ENCODE measurements at regions not wholly inside any gene's neighbourhood (a gene's known extent, or its start where the extent isn't known, plus 50 kb on each side); places are given as distances from the start of the nearest gene placed in this dataset.

DNA sequence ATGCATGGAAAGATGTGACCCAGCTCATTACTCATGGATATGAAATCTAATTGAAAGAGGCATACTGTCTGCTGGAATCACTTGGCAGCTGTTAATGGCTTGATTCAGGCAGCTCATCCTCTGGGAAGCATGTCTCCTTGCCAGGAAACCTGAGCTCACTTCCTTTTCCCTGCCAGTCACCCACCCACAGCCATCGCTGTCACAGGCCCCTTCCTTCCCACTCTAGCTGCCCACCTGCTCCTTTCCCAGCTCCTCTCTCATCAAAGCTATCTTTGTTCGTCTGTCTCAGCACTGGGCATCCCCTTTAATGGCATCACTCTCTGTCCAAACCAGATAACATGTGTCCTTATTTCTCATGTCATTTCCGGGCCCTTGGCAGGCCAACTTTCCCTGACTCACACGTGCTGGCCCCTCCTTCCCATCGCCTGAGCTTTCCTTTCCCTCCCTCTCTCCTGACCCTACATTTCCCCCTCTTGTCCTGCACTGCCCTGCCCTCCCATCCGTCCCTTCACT is 721.9 kb downstream of the TNS3 start:
- TF ChIP-seq, protein P1, sequence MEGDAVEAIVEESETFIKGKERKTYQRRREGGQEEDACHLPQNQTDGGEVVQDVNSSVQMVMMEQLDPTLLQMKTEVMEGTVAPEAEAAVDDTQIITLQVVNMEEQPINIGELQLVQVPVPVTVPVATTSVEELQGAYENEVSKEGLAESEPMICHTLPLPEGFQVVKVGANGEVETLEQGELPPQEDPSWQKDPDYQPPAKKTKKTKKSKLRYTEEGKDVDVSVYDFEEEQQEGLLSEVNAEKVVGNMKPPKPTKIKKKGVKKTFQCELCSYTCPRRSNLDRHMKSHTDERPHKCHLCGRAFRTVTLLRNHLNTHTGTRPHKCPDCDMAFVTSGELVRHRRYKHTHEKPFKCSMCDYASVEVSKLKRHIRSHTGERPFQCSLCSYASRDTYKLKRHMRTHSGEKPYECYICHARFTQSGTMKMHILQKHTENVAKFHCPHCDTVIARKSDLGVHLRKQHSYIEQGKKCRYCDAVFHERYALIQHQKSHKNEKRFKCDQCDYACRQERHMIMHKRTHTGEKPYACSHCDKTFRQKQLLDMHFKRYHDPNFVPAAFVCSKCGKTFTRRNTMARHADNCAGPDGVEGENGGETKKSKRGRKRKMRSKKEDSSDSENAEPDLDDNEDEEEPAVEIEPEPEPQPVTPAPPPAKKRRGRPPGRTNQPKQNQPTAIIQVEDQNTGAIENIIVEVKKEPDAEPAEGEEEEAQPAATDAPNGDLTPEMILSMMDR (conservative IDR thresholded peaks at IDR 0.05): no peak

DNA sequence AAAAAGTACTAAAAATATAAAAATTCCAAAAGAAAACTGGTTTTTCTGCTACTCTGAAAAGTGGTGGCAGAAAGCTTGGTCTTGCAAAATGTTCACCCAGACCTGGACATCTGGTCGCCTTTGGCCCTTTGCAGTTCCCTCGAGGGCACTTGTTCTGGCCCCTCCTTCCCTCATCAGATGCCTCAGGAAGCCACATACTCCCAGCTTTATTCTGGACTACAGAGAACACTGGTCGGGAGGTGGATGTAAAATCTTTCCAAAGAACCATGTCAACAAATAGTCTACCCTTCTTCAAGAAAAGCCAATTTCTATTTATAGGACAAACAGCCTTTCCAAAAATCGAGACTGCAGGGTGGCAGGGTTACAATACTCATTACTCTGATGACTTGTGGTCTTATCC is 726.1 kb downstream of the TNS3 start:
- Mint-ChIP-seq H3K27ac (no peak overlapping the region), H3K36me3 (no peaks in the 10 kb centered on the region), H3K27me3 (no peaks in the 10 kb centered on the region), H3K9me3 (peaks cover 10% of the 10 kb centered on the region), H3K4me3 (no peak overlapping the region), H3K4me1 (ENCODE audit: unreplicated experiment) (no peaks in the 10 kb centered on the region)
- TF ChIP-seq, protein P1 (conservative IDR thresholded peaks at IDR 0.05): no peak
- no peak for DNase-seq (ENCODE audit: extremely low spot score, unreplicated experiment)

More for the DNA sequence above, 721.9 kb downstream of the TNS3 start:
- H3K9me3 Mint-ChIP-seq: peaks cover 4% of the 10 kb centered on the region
- DNase-seq (ENCODE audit: extremely low spot score, unreplicated experiment): no peak
- H3K27ac Mint-ChIP-seq: no peak overlapping the region
- H3K4me3 Mint-ChIP-seq: no peak overlapping the region
- no peaks in the 10 kb centered on the region for H3K36me3 Mint-ChIP-seq
- H3K27me3 Mint-ChIP-seq: no peaks in the 10 kb centered on the region
- H3K4me1 Mint-ChIP-seq (ENCODE audit: unreplicated experiment): peaks cover 8% of the 10 kb centered on the region

DNA sequence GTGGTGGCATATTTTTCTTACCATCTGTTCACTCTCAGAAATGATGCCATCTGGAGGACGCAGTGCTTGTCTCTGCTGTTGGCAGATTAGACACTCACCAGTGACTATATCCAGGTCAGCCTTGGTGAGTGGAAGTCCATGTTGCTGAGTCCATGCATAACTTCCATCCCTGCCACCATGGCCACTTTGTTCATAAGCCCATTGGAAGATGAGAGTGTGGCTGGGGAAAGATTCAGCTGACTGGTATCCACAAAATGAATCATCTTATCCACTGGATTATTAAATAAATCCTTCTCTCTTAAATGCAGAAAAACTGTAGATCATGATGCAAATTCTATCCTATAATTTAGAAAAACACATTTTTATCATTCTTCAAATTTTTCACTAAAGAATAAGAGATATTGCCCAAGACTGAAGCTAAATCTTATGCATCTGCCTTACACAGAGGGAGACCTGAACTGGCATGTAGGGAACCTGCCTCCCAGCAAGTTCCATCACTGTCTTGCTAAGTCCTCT is 726.9 kb downstream of the TNS3 start:
- no peak for DNase-seq (ENCODE audit: extremely low spot score, unreplicated experiment)
- Mint-ChIP-seq H3K9me3 (peaks cover 10% of the 10 kb centered on the region), H3K27ac (no peak overlapping the region), H3K4me1 (ENCODE audit: unreplicated experiment) (no peaks in the 10 kb centered on the region), H3K36me3 (no peaks in the 10 kb centered on the region), H3K27me3 (no peaks in the 10 kb centered on the region), H3K4me3 (no peak overlapping the region)
- TF ChIP-seq, protein P1 (conservative IDR thresholded peaks at IDR 0.05): no peak

DNA sequence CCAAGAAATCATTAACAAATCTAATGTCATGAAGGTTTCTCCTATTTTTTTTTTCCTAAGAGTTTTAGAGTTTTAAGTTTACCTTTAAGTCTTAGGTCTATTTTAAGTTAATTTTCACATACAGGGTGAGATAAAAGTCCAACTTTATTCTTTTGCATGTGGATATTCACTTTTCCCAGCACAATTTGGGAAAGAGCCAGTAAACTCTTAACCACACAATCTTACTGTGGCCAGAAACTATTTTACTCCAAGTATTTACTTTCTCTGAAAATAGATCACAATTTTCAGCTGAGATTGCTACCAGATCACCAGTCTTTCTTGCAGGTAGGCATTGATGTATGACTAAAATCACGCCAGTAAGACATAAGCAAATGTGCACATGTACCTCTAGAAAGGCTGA is 728.5 kb downstream of the TNS3 start:
- Mint-ChIP-seq H3K27me3 (no peaks in the 10 kb centered on the region), H3K4me3 (no peak overlapping the region), H3K36me3 (no peaks in the 10 kb centered on the region), H3K27ac (no peak overlapping the region), H3K9me3 (peaks cover 10% of the 10 kb centered on the region), H3K4me1 (ENCODE audit: unreplicated experiment) (no peaks in the 10 kb centered on the region)
- no peak for DNase-seq (ENCODE audit: extremely low spot score, unreplicated experiment)
- TF ChIP-seq, protein P1 (conservative IDR thresholded peaks at IDR 0.05): no peak

DNA sequence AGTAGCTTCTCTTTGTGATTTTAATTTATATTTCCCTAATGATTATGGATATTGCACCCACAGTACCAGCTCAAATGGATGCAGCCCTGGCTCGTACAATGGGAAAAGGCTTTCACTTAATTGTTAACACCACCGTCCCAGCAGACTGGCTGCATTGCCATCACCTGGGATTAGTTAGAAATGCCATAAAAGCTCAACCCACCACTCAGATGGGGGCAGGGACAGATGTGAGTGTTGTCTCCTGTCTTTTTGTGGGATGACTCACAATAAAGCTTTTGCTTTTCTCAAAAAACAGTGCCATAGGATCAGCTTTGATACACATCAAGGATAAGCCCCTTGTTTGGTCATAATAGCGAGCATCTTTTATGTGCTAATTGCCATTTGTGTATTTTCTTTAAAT is 729.1 kb downstream of the TNS3 start:
- Mint-ChIP-seq H3K4me3 (no peak overlapping the region), H3K9me3 (peaks cover 10% of the 10 kb centered on the region), H3K4me1 (ENCODE audit: unreplicated experiment) (no peaks in the 10 kb centered on the region), H3K27ac (no peak overlapping the region), H3K27me3 (no peaks in the 10 kb centered on the region), H3K36me3 (no peaks in the 10 kb centered on the region)
- TF ChIP-seq, protein P1 (conservative IDR thresholded peaks at IDR 0.05): no peak
- DNase-seq (ENCODE audit: extremely low spot score, unreplicated experiment): no peak
